SK-N-SH treated with all-trans-retinoic acid at 6 μM for 48 hours (cell line): ENCODE measurements at regions not wholly inside any gene's neighbourhood (a gene's known extent, or its start where the extent isn't known, plus 50 kb on each side); places are given as distances from the start of the nearest gene placed in this dataset.
"Not testable (repeated sequence)": the region's sequence is repeated elsewhere in the genome, so short reads cannot be mapped to it uniquely, and the experiment has no call there.

ENCODE experiments used
- ATAC-seq: fragments of 200-7000 bp; cut with Tn5 transposase; 3 replicates; pipeline ENCODE4 v1.9.1; 2020; ENCODE audit warnings: mild to moderate bottlenecking, moderate library complexity
- ARNTL ChIP-seq: fragments of 450-650 bp; formaldehyde crosslinking; IDR thresholded peaks from 2 replicates; pipeline ENCODE4 v1.5.0; 2020; ENCODE audit warnings: low read depth, mild to moderate bottlenecking, moderate library complexity, borderline replicate concordance
- CREB5 ChIP-seq: fragments of 250-450 bp; sonication (Bioruptor Pico); IDR thresholded peaks from 2 replicates; pipeline ENCODE4 v1.5.1; 2020; ENCODE audit warnings: low read depth, mild to moderate bottlenecking, moderate library complexity
- ISL1 ChIP-seq: fragments of 250-450 bp; sonication (Bioruptor Pico); IDR thresholded peaks from 2 replicates; pipeline ENCODE4 v2.1.2; 2022; ENCODE audit warnings: mild to moderate bottlenecking, moderate library complexity
- OSR1 ChIP-seq: fragments of 250-450 bp; sonication (Bioruptor Pico); IDR thresholded peaks from 2 replicates; pipeline ENCODE4 v1.8.0; 2022; ENCODE audit warnings: moderate library complexity, mild to moderate bottlenecking, inconsistent platforms
- PATZ1 ChIP-seq: fragments of 250-450 bp; sonication (Bioruptor Pico); IDR thresholded peaks from 2 replicates; pipeline ENCODE4 v1.8.0; 2020; ENCODE audit warnings: mild to moderate bottlenecking, moderate library complexity, borderline replicate concordance
- PPARA ChIP-seq: fragments of 250-450 bp; sonication (Bioruptor Pico); IDR thresholded peaks from 2 replicates; pipeline ENCODE4 v1.5.0; 2020; ENCODE audit warnings: mild to moderate bottlenecking, borderline replicate concordance
- SNAI2 ChIP-seq: fragments of 250-450 bp; sonication (Bioruptor Pico); IDR thresholded peaks from 2 replicates; pipeline ENCODE4 v1.5.0; 2020; ENCODE audit warnings: mild to moderate bottlenecking, moderate library complexity
- TCF4 ChIP-seq: fragments of 250-450 bp; sonication (Bioruptor Pico); IDR thresholded peaks from 2 replicates; pipeline ENCODE4 v1.8.0; 2021; ENCODE audit warnings: mild to moderate bottlenecking, moderate library complexity, borderline replicate concordance
- TSHZ2 ChIP-seq: fragments of 250-450 bp; sonication (Bioruptor Pico); IDR thresholded peaks from 2 replicates; pipeline ENCODE4 v1.5.0; 2020; ENCODE audit warnings: mild to moderate bottlenecking, moderate library complexity
- ZFP3 ChIP-seq: fragments of 250-450 bp; sonication (Bioruptor Pico); IDR thresholded peaks from 2 replicates; pipeline ENCODE4 v1.5.0; 2020; ENCODE audit warnings: mild to moderate bottlenecking, moderate library complexity
- ZFP30 ChIP-seq: fragments of 450-650 bp; formaldehyde crosslinking; IDR thresholded peaks from 2 replicates; pipeline ENCODE4 v1.5.0; 2022; ENCODE audit warnings: mild to moderate bottlenecking, moderate library complexity
- ZNF565 ChIP-seq: fragments of 450-650 bp; formaldehyde crosslinking; conservative IDR thresholded peaks from 2 replicates; pipeline ENCODE4 v1.5.0; 2020; ENCODE audit warnings: low read depth, mild to moderate bottlenecking, moderate library complexity
- ZNF70 ChIP-seq: fragments of 450-650 bp; formaldehyde crosslinking; IDR thresholded peaks from 2 replicates; pipeline ENCODE4 v1.5.0; 2020; ENCODE audit warnings: mild to moderate bottlenecking, moderate library complexity
- ZNF8 ChIP-seq: fragments of 450-650 bp; formaldehyde crosslinking; IDR thresholded peaks from 2 replicates; pipeline ENCODE4 v1.5.0; 2020; ENCODE audit warnings: mild to moderate bottlenecking, moderate library complexity

- TF ChIP-seq ISL1 (CRISPR knock-in tag) = no peak
These were observed 163.3 kb downstream of the MEX3B start (continued) for GRCh38 chr15:81882504-81882903.

- ATAC-seq = no peak
- no peak for TF ChIP-seq CREB5 (CRISPR knock-in tag)
- no peak for TF ChIP-seq OSR1 (CRISPR knock-in tag)
- TF ChIP-seq ISL1 (CRISPR knock-in tag) = 0 out of 2 replicates have a peak, but pooled peaks have one; percentile 9
- no peak for TF ChIP-seq ZNF565 (CRISPR knock-in tag)
- no peak for TF ChIP-seq TCF4 (CRISPR knock-in tag)
These were observed 165.0 kb downstream of the MEX3B start for GRCh38 chr15:81880833-81881232.

GRCh38 chr15:81880314-81880713 lies 165.5 kb downstream of the MEX3B start:
- no peak for TF ChIP-seq TCF4 (CRISPR knock-in tag)
- no peak for TF ChIP-seq TSHZ2 (CRISPR knock-in tag)
- no peak for TF ChIP-seq ZNF8 (CRISPR knock-in tag)
- TF ChIP-seq ZFP30 (CRISPR knock-in tag) = no peak
- TF ChIP-seq SNAI2 = no peak
- no peak for TF ChIP-seq ARNTL (CRISPR knock-in tag)
- TF ChIP-seq PPARA (CRISPR knock-in tag) = no peak
- ATAC-seq = no peak

GRCh38 chr15:81875717-81876116 lies 170.1 kb downstream of the MEX3B start:
- ATAC-seq = not testable (repeated sequence)

GRCh38 chr15:81870746-81871106 lies 175.1 kb downstream of the MEX3B start:
- ATAC-seq = not testable (repeated sequence)

GRCh38 chr15:81870062-81870745 lies 175.6 kb downstream of the MEX3B start:
- not testable (repeated sequence) for ATAC-seq

GRCh38 chr15:81869161-81869954 lies 176.5 kb downstream of the MEX3B start:
- no peak for ATAC-seq
- TF ChIP-seq TSHZ2 (CRISPR knock-in tag) (no peak), ZNF8 (CRISPR knock-in tag) (no peak), TCF4 (CRISPR knock-in tag) (no peak), ZNF70 (CRISPR knock-in tag) (no peak), PATZ1 (no peak), ZNF565 (CRISPR knock-in tag) (no peak), ZFP3 (CRISPR knock-in tag) (no peak)
- TF ChIP-seq, all 23 proteins: peak for 0
